Liver (tissue), 8 donors: ENCODE measurements at regions not wholly inside any gene's neighbourhood (a gene's known extent, or its start where the extent isn't known, plus 50 kb on each side); places are given as distances from the start of the nearest gene placed in this dataset.

Experiments
- DNase-seq: peaks from one replicate; pipeline ENCODE4 v3.0.0-alpha.2; 2017; ENCODE audit warnings: low spot score
- H3K27ac ChIP-seq, 2 donors: one replicate each; pipeline ENCODE4 v1.7.0; 2013; ENCODE audit warnings: inconsistent platforms in 2 of 2, low read length in 2 of 2, control low read depth in 1 of 2, low read depth in 1 of 2, mild to moderate bottlenecking in 1 of 2
- H3K27me3 ChIP-seq, 4 donors: one replicate each; pipeline versions ENCODE4 v1.6.1 to v1.7.0; 2013; ENCODE audit warnings: low read length in 3 of 4, inconsistent platforms in 1 of 4, mild to moderate bottlenecking in 1 of 4, moderate library complexity in 1 of 4; ENCODE audit not compliant: control insufficient read depth in 4 of 4, insufficient read depth in 4 of 4
- H3K36me3 ChIP-seq, 4 donors: one replicate each; pipeline versions ENCODE4 v1.6.1 to v1.7.0; 2013; ENCODE audit warnings: low read length in 3 of 4, mild to moderate bottlenecking in 3 of 4, low read depth in 1 of 4, moderate library complexity in 1 of 4; ENCODE audit not compliant: control insufficient read depth in 4 of 4, insufficient read depth in 3 of 4
- H3K4me1 ChIP-seq, 4 donors: one replicate each; pipeline versions ENCODE4 v1.6.1 to v1.7.0; 2013; ENCODE audit warnings: low read length in 3 of 4, mild to moderate bottlenecking in 3 of 4, moderate library complexity in 1 of 4; ENCODE audit not compliant: control insufficient read depth in 4 of 4, insufficient read depth in 4 of 4
- H3K4me3 ChIP-seq, 3 donors: one replicate each; pipeline versions ENCODE4 v1.6.1 to v1.7.0; 2013; ENCODE audit warnings: low read length in 3 of 3, control low read depth in 1 of 3, low read depth in 1 of 3, mild to moderate bottlenecking in 1 of 3
- H3K9ac ChIP-seq, 2 donors: one replicate each; pipeline ENCODE4 v1.7.0; 2013; ENCODE audit warnings: low read length in 2 of 2, mild to moderate bottlenecking in 2 of 2, moderate library complexity in 2 of 2, control low read depth in 1 of 2, low read depth in 1 of 2
- H3K9me3 ChIP-seq, 4 donors: one replicate each; pipeline versions ENCODE4 v1.6.1 to v1.7.0; 2013; ENCODE audit warnings: low read length in 3 of 4; ENCODE audit not compliant: control insufficient read depth in 4 of 4
- EGR1 ChIP-seq, 2 donors: IDR thresholded peaks; 2 replicates each; pipeline ENCODE4 v1.6.1; 2016 to 2018; ENCODE audit warnings: antibody characterized with exemption in 2 of 2, low read depth in 2 of 2
- FOXA1 ChIP-seq: IDR thresholded peaks from 2 replicates; pipeline ENCODE4 v1.6.1; 2016; ENCODE audit warnings: antibody characterized with exemption
- FOXA2 ChIP-seq: IDR thresholded peaks from 2 replicates; pipeline ENCODE4 v1.6.1; 2016; ENCODE audit warnings: antibody characterized with exemption
- GABPA ChIP-seq, 2 donors: IDR thresholded peaks in 1 of 2; conservative IDR thresholded peaks in 1 of 2; 2 replicates each; pipeline ENCODE4 v1.6.1; 2016; ENCODE audit warnings: antibody characterized with exemption in 2 of 2, mild to moderate bottlenecking in 1 of 2, moderate library complexity in 1 of 2
- HNF4A ChIP-seq, 2 donors: conservative IDR thresholded peaks; 2 replicates each; pipeline ENCODE4 v1.6.1; 2016; ENCODE audit warnings: antibody characterized with exemption in 2 of 2, mild to moderate bottlenecking in 2 of 2
- HNF4G ChIP-seq: IDR thresholded peaks from 2 replicates; pipeline ENCODE4 v1.6.1; 2016; ENCODE audit warnings: antibody characterized with exemption
- JUND ChIP-seq, 2 donors: IDR thresholded peaks; 2 replicates each; pipeline ENCODE4 v1.6.1; 2016; ENCODE audit warnings: antibody characterized with exemption in 2 of 2
- MAX ChIP-seq: IDR thresholded peaks from 2 replicates; pipeline ENCODE4 v1.6.1; 2016; ENCODE audit warnings: antibody characterized with exemption
- RAD21 ChIP-seq, 2 donors: IDR thresholded peaks; 2 replicates each; pipeline ENCODE4 v1.6.1; 2016; ENCODE audit warnings: antibody characterized with exemption in 2 of 2, mild to moderate bottlenecking in 2 of 2
- RXRA ChIP-seq, 2 donors: IDR thresholded peaks; 2 replicates each; pipeline ENCODE4 v1.6.1; 2017 to 2018; ENCODE audit warnings: antibody characterized with exemption in 2 of 2, mild to moderate bottlenecking in 1 of 2
- SP1 ChIP-seq: IDR thresholded peaks from 2 replicates; pipeline ENCODE4 v1.6.1; 2018; ENCODE audit warnings: antibody characterized with exemption, mild to moderate bottlenecking
- TAF1 ChIP-seq: conservative IDR thresholded peaks from 2 replicates; pipeline ENCODE4 v1.6.1; 2016; ENCODE audit warnings: antibody characterized with exemption, mild to moderate bottlenecking
- YY1 ChIP-seq: IDR thresholded peaks from 2 replicates; pipeline ENCODE4 v1.6.1; 2016; ENCODE audit warnings: antibody characterized with exemption, mild to moderate bottlenecking
- ZBTB33 ChIP-seq: IDR thresholded peaks from 2 replicates; pipeline ENCODE4 v1.6.1; 2016; ENCODE audit warnings: antibody characterized with exemption
- WGBS: extraction: QIAGEN DNeasy Blood & Tissue Kit; methylation state at CpG from one replicate; pipeline ENCODE4 v1.1.7; 2013; 5-methylcytosine and 5-hydroxymethylcytosine counted together
- TF ChIP-seq, protein P1 (sequence below): IDR thresholded peaks from 2 replicates; pipeline ENCODE4 v1.6.1; 2016; ENCODE audit warnings: antibody characterized with exemption
- TF ChIP-seq, protein P2 (sequence below): IDR thresholded peaks from 2 replicates; pipeline ENCODE4 v1.6.1; 2016; ENCODE audit warnings: antibody characterized with exemption, mild to moderate bottlenecking
- TF ChIP-seq, protein P3 (sequence below): fragments of 150-350 bp; IDR thresholded peaks from 2 replicates; pipeline ENCODE4 v1.5.1; 2017; ENCODE audit warnings: improper control_type of control experiment, low read depth, low read length; ENCODE audit not compliant: missing input control
- donor health status: healthy.
- donor health status: healthy.
- donor health status: healthy.
- donor health status: healthy.
- donor health status: healthy.

GRCh38 chr5:8895062-8895461 is 650.8 kb downstream of the SEMA5A start:
- Histone ChIP-seq H3K36me3 (no peaks in the 10 kb centered on the region), H3K4me1 (no peaks in the 10 kb centered on the region), H3K27me3 (no peaks in the 10 kb centered on the region), H3K9me3 (no peaks in the 10 kb centered on the region), H3K4me3 (no peak overlapping the region), H3K27ac (no peak overlapping the region), H3K9ac (no peak overlapping the region)
- no peak for DNase-seq
- 69% methylated on average over 4 of the region's 4 CpGs for WGBS
- TF ChIP-seq YY1 (no peak), TAF1 (no peak), HNF4A (conservative IDR thresholded peaks at IDR 0.05) (no peak), GABPA (IDR thresholded peaks at IDR 0.05 in 1 of 2, conservative IDR thresholded peaks at IDR 0.05 in 1 of 2) (no peak), JUND (IDR thresholded peaks at IDR 0.05) (no peak), ZBTB33 (no peak), RXRA (IDR thresholded peaks at IDR 0.05) (no peak), FOXA2 (no peak), MAX (no peak), RAD21 (IDR thresholded peaks at IDR 0.05) (no peak), EGR1 (IDR thresholded peaks at IDR 0.05; ENCODE audit: low read depth in 2 of 2) (no peak)
- TF ChIP-seq, protein P1, sequence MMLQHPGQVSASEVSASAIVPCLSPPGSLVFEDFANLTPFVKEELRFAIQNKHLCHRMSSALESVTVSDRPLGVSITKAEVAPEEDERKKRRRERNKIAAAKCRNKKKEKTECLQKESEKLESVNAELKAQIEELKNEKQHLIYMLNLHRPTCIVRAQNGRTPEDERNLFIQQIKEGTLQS, result no peak
- TF ChIP-seq, protein P2, sequence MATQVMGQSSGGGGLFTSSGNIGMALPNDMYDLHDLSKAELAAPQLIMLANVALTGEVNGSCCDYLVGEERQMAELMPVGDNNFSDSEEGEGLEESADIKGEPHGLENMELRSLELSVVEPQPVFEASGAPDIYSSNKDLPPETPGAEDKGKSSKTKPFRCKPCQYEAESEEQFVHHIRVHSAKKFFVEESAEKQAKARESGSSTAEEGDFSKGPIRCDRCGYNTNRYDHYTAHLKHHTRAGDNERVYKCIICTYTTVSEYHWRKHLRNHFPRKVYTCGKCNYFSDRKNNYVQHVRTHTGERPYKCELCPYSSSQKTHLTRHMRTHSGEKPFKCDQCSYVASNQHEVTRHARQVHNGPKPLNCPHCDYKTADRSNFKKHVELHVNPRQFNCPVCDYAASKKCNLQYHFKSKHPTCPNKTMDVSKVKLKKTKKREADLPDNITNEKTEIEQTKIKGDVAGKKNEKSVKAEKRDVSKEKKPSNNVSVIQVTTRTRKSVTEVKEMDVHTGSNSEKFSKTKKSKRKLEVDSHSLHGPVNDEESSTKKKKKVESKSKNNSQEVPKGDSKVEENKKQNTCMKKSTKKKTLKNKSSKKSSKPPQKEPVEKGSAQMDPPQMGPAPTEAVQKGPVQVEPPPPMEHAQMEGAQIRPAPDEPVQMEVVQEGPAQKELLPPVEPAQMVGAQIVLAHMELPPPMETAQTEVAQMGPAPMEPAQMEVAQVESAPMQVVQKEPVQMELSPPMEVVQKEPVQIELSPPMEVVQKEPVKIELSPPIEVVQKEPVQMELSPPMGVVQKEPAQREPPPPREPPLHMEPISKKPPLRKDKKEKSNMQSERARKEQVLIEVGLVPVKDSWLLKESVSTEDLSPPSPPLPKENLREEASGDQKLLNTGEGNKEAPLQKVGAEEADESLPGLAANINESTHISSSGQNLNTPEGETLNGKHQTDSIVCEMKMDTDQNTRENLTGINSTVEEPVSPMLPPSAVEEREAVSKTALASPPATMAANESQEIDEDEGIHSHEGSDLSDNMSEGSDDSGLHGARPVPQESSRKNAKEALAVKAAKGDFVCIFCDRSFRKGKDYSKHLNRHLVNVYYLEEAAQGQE, result no peak

- WGBS, result 81% methylated on average over 1 of the region's 1 CpG
- no peak for DNase-seq
- no peak overlapping the region for H3K4me3 ChIP-seq
- no peaks in the 10 kb centered on the region for H3K4me1 ChIP-seq
- no peak overlapping the region for H3K9ac ChIP-seq
- no peaks in the 10 kb centered on the region for H3K27me3 ChIP-seq
- TF ChIP-seq FOXA2 (no peak), TAF1 (no peak), FOXA1 (no peak), HNF4G (no peak), ZBTB33 (no peak), HNF4A (conservative IDR thresholded peaks at IDR 0.05) (no peak), YY1 (no peak), SP1 (no peak), EGR1 (IDR thresholded peaks at IDR 0.05; ENCODE audit: low read depth in 2 of 2) (no peak), MAX (no peak), RXRA (IDR thresholded peaks at IDR 0.05) (no peak), RAD21 (IDR thresholded peaks at IDR 0.05) (no peak)
- TF ChIP-seq, protein P3, sequence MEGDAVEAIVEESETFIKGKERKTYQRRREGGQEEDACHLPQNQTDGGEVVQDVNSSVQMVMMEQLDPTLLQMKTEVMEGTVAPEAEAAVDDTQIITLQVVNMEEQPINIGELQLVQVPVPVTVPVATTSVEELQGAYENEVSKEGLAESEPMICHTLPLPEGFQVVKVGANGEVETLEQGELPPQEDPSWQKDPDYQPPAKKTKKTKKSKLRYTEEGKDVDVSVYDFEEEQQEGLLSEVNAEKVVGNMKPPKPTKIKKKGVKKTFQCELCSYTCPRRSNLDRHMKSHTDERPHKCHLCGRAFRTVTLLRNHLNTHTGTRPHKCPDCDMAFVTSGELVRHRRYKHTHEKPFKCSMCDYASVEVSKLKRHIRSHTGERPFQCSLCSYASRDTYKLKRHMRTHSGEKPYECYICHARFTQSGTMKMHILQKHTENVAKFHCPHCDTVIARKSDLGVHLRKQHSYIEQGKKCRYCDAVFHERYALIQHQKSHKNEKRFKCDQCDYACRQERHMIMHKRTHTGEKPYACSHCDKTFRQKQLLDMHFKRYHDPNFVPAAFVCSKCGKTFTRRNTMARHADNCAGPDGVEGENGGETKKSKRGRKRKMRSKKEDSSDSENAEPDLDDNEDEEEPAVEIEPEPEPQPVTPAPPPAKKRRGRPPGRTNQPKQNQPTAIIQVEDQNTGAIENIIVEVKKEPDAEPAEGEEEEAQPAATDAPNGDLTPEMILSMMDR, result no peak
- TF ChIP-seq, protein P2, result no peak
- H3K27ac ChIP-seq, result no peak overlapping the region
- no peaks in the 10 kb centered on the region for H3K9me3 ChIP-seq
- H3K36me3 ChIP-seq, result no peaks in the 10 kb centered on the region
Measured at GRCh38 chr5:8895599-8895998, 650.3 kb downstream of the SEMA5A start.
